ENCODE measurements at regions not wholly inside any gene's neighbourhood (a gene's known extent, or its start where the extent isn't known, plus 50 kb on each side); places are given as distances from the start of the nearest gene placed in this dataset.

GRCh38 chr10:44591911-44592310 is 207.0 kb upstream of the CXCL12 start:
- ChIA-PET POLR2A (no interaction called here), CTCF (no interaction called here)
- no peak overlapping the region for H3K4me3 ChIP-seq (ENCODE audit: low read depth, low read length)
- TF ChIP-seq, protein P1, sequence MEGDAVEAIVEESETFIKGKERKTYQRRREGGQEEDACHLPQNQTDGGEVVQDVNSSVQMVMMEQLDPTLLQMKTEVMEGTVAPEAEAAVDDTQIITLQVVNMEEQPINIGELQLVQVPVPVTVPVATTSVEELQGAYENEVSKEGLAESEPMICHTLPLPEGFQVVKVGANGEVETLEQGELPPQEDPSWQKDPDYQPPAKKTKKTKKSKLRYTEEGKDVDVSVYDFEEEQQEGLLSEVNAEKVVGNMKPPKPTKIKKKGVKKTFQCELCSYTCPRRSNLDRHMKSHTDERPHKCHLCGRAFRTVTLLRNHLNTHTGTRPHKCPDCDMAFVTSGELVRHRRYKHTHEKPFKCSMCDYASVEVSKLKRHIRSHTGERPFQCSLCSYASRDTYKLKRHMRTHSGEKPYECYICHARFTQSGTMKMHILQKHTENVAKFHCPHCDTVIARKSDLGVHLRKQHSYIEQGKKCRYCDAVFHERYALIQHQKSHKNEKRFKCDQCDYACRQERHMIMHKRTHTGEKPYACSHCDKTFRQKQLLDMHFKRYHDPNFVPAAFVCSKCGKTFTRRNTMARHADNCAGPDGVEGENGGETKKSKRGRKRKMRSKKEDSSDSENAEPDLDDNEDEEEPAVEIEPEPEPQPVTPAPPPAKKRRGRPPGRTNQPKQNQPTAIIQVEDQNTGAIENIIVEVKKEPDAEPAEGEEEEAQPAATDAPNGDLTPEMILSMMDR (IDR thresholded peaks at IDR 0.05; ENCODE audit: insufficient read depth, low read length, missing control alignments): no peak
- no peak for DNase-seq (ENCODE audit: low read depth, low spot score)

GRCh38 chr10:44593952-44594351 is 209.1 kb upstream of the CXCL12 start:
- ChIA-PET POLR2A (no interaction called here), CTCF (interaction anchor here (1.1 kb wide), 1 partner anchor 13 kb away, joined by 3 read pairs; no protein-coding TSS in a partner anchor)
- H3K4me3 ChIP-seq (ENCODE audit: low read depth, low read length): no peak overlapping the region
- TF ChIP-seq, protein P1 (IDR thresholded peaks at IDR 0.05; ENCODE audit: insufficient read depth, low read length, missing control alignments): no peak
- no peak for DNase-seq (ENCODE audit: low read depth, low spot score)

GRCh38 chr10:44607116-44607515 is 222.2 kb upstream of the CXCL12 start:
- H3K4me3 ChIP-seq (ENCODE audit: low read depth, low read length): no peak overlapping the region
- TF ChIP-seq, protein P1 (IDR thresholded peaks at IDR 0.05; ENCODE audit: insufficient read depth, low read length, missing control alignments): no peak
- no peak for DNase-seq (ENCODE audit: low read depth, low spot score)
- CTCF ChIA-PET: interaction anchor here (1.3 kb wide), 1 partner anchor 13 kb away, joined by 3 read pairs; no protein-coding TSS in a partner anchor
- POLR2A ChIA-PET: no interaction called here

- ChIA-PET CTCF (no interaction called here), POLR2A (interaction anchor here (0.6 kb wide), 1 partner anchor 26 kb away, joined by 3 read pairs; no protein-coding TSS in a partner anchor)
- DNase-seq (ENCODE audit: low read depth, low spot score): no peak
- no peak overlapping the region for H3K4me3 ChIP-seq (ENCODE audit: low read depth, low read length)
- TF ChIP-seq, protein P1 (IDR thresholded peaks at IDR 0.05; ENCODE audit: insufficient read depth, low read length, missing control alignments): no peak
Observed at GRCh38 chr10:44618910-44619309, 234.0 kb upstream of the CXCL12 start.

- TF ChIP-seq, protein P1 (IDR thresholded peaks at IDR 0.05; ENCODE audit: insufficient read depth, low read length, missing control alignments): no peak
- DNase-seq (ENCODE audit: low read depth, low spot score): no peak
- ChIA-PET POLR2A (interaction anchor here (0.6 kb wide), 1 partner anchor 26 kb away, joined by 3 read pairs; no protein-coding TSS in a partner anchor), CTCF (no interaction called here)
- no peak overlapping the region for H3K4me3 ChIP-seq (ENCODE audit: low read depth, low read length)
Observed at GRCh38 chr10:44619521-44619920, 234.6 kb upstream of the CXCL12 start.

DNA sequence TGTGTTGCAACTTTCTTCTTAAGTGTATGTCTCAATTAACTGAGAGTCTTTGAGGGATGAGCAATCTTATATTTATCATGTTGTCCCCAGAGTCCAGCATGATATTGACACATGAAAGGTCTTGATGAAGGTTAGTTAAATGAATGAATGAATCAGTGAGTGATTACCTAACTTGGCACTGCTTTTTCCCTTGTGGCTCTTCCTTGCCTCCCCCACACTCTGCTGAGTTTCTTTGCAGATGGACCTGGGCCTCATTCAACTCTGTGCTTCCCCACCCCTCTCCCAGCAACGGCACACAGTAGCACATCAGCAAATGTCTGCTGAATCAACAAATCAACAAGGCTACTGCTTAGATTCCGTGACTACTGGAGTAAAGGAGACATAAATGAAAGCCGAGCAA is 235.1 kb upstream of the CXCL12 start:
- POLR2A ChIA-PET: no interaction called here
- H3K4me3 ChIP-seq (ENCODE audit: low read depth, low read length): no peak overlapping the region
- CTCF ChIA-PET: no interaction called here
- TF ChIP-seq, protein P1 (IDR thresholded peaks at IDR 0.05; ENCODE audit: insufficient read depth, low read length, missing control alignments): no peak
- DNase-seq (ENCODE audit: low read depth, low spot score): no peak
